T-helper 1 cell treated with Interleukin-12 subunit alpha and Interleukin-12 subunit beta and Interleukin-4 antibody, amounts not matched to agents 30 μg/mL and 1 μg/mL, for 36 hours (primary cell): ENCODE measurements at regions not wholly inside any gene's neighbourhood (a gene's known extent, or its start where the extent isn't known, plus 50 kb on each side); places are given as distances from the start of the nearest gene placed in this dataset.

Experiments used
- H3K27ac Mint-ChIP-seq: one replicate; pipeline ENCODE4 v1.8.0; 2021; ENCODE audit warnings: mild to moderate bottlenecking, mixed read lengths
- H3K27me3 Mint-ChIP-seq: one replicate; pipeline ENCODE4 v1.8.0; 2021; ENCODE audit warnings: low read depth, mixed read lengths
- H3K36me3 Mint-ChIP-seq: one replicate; pipeline ENCODE4 v1.8.0; 2021; ENCODE audit warnings: low read depth, mixed read lengths
- H3K4me1 Mint-ChIP-seq: one replicate; pipeline ENCODE4 v1.8.0; 2021; ENCODE audit warnings: low read depth, mixed read lengths
- H3K4me3 Mint-ChIP-seq: one replicate; pipeline ENCODE4 v1.8.0; 2021; ENCODE audit warnings: mild to moderate bottlenecking, moderate library complexity, mixed read lengths
- H3K9me3 Mint-ChIP-seq: one replicate; pipeline ENCODE4 v1.8.0; 2021; ENCODE audit warnings: mixed read lengths

DNA sequence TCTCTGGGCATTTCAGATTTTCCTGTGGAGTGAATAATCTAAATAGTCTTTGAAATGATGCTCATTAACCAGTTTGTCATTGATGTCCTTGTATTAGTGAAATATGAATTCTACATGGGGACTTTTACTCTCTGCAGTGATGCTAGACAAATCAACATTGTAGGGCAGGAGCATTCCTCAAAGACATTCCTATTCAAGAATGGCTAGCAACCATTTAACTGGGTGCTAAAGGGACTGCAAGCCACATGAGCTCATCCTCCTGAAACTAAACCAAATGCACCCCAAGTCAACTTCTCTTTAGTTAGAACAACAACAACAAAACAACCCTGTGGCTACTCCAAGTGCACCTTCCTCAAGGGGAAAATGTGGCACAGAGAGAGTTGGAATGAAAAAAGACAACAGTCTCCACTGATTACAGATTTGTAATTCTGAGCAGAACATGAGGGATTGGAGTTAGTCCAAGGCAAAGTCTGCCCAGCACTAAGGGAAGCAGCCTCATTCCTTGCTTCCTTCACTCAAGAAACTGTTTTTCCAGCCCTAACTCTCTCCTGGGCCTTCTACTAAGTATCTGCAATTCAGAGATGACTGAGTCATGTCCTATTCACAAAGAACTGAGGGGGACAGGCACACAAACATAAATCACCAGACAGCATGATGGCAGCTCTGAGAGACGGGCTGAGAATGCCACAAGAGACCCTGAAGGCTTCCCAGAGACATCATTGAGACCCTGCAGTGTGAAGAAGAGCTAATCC, 82.0 kb upstream of the WWC1 start:
- Mint-ChIP-seq H3K27me3 (no peaks in the 10 kb centered on the region), H3K4me1 (no peaks in the 10 kb centered on the region), H3K27ac (no peak overlapping the region), H3K4me3 (no peak overlapping the region), H3K36me3 (no peaks in the 10 kb centered on the region), H3K9me3 (no peaks in the 10 kb centered on the region)

DNA sequence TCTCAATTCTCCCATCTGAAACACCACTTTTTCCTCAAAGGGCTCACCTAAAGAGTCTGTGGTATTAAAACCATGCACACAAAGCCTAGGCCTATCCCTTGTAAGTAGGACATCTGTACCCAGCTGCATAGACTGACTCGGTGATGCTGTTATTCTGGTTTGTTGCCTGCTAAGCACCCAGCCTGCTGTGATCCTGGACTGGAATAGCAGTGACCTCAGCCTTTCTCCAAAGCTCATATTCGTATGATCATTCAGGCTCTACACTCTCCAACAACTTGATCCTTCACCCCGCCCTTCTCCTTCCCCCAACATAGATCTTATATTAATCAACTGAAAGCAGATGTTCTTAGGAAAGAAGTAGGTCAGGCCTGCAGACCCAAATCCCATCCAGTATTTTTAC, 81.4 kb upstream of the WWC1 start:
- H3K36me3 Mint-ChIP-seq, result no peaks in the 10 kb centered on the region
- H3K27ac Mint-ChIP-seq, result no peak overlapping the region
- no peaks in the 10 kb centered on the region for H3K9me3 Mint-ChIP-seq
- no peak overlapping the region for H3K4me3 Mint-ChIP-seq
- H3K4me1 Mint-ChIP-seq, result no peaks in the 10 kb centered on the region
- H3K27me3 Mint-ChIP-seq, result no peaks in the 10 kb centered on the region

DNA sequence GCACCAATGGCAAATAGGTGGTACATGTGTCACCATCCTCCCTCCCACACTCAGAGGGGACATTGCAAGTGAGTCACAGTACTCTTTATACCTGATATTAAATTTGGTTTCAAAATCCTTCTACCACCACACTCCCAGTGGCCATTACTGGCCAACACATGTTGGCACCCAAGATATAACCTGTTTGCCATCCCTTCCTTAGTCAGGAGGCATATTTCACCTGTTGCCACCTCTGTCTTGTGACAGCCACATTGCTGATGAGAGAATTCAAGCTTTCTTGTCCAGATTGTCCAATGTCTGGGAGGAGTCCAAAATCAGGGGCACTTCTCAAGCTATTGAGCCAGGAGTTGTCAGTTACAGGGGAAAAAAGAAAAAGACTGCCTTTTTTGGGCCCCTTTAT, 80.2 kb upstream of the WWC1 start:
- Mint-ChIP-seq H3K4me3 (no peak overlapping the region), H3K27ac (no peak overlapping the region), H3K9me3 (no peaks in the 10 kb centered on the region), H3K27me3 (no peaks in the 10 kb centered on the region), H3K36me3 (no peaks in the 10 kb centered on the region), H3K4me1 (no peaks in the 10 kb centered on the region)

- no peaks in the 10 kb centered on the region for H3K27me3 Mint-ChIP-seq
- no peaks in the 10 kb centered on the region for H3K36me3 Mint-ChIP-seq
- no peak overlapping the region for H3K27ac Mint-ChIP-seq
- H3K4me1 Mint-ChIP-seq, result no peaks in the 10 kb centered on the region
- no peak overlapping the region for H3K4me3 Mint-ChIP-seq
- H3K9me3 Mint-ChIP-seq, result no peaks in the 10 kb centered on the region
Measured at GRCh38 chr5:168211936-168212335, 79.5 kb upstream of the WWC1 start.

DNA sequence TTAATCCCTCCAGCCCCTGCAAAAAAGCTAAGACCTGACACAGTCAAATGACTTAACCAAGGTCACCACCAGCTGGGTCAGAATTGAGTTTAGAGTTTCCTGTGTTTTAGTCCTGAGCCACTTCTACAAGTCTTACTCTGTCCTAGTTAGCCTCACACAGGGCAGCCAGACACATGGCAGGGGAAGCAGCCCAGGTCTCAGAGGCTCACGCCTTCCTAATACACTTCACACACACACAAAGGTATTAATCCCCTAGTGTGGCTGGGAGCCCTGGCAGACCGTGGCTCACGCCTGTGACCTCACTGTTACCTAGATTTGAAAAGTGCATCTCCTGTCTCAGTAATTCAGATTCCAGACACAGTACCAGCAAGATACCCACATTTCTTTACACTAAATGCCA, 77.4 kb upstream of the WWC1 start:
- Mint-ChIP-seq H3K9me3 (no peaks in the 10 kb centered on the region), H3K27me3 (no peaks in the 10 kb centered on the region), H3K27ac (no peak overlapping the region), H3K4me3 (no peak overlapping the region), H3K36me3 (no peaks in the 10 kb centered on the region), H3K4me1 (no peaks in the 10 kb centered on the region)

DNA sequence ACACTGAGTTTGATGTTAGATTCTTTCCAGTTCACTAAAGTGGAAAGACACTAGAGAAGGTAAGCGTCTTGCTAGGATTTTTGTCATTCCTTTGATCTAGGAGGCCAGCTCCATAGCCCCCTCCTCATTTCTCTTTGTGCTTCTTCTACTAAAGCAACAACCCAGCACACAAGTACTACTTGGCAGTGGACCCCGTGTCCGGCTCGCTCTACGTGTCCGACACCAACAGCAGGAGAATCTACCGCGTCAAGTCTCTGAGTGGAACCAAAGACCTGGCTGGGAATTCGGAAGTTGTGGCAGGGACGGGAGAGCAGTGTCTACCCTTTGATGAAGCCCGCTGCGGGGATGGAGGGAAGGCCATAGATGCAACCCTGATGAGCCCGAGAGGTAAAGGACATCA, 76.6 kb upstream of the WWC1 start:
- no peaks in the 10 kb centered on the region for H3K27me3 Mint-ChIP-seq
- H3K9me3 Mint-ChIP-seq, result no peaks in the 10 kb centered on the region
- H3K36me3 Mint-ChIP-seq, result no peaks in the 10 kb centered on the region
- H3K4me1 Mint-ChIP-seq, result peaks cover 2% of the 10 kb centered on the region
- no peak overlapping the region for H3K4me3 Mint-ChIP-seq
- no peak overlapping the region for H3K27ac Mint-ChIP-seq

GRCh38 chr5:168215646-168216045, 75.8 kb upstream of the WWC1 start:
- no peak overlapping the region for H3K4me3 Mint-ChIP-seq
- H3K9me3 Mint-ChIP-seq, result no peaks in the 10 kb centered on the region
- no peak overlapping the region for H3K27ac Mint-ChIP-seq
- peaks cover 2% of the 10 kb centered on the region for H3K4me1 Mint-ChIP-seq
- H3K27me3 Mint-ChIP-seq, result no peaks in the 10 kb centered on the region
- H3K36me3 Mint-ChIP-seq, result no peaks in the 10 kb centered on the region

DNA sequence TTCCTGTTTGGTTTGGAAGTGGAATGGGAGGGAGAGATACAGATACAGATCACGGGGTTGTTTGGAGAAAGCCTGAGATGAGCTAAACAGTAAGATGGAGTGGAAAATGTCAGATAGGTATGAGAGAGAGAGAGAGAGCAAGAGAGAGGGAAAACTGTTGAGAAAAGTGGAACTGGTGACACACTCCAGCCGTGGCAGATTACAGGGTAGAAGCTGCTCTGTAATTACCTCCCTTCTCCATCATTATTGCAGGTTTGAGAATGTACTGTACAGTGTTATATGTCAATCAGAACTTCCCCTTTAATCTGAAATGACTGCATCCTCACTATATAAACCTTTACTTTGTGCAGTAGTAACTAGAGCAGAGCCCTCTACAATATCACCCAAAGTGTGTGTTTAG, 74.5 kb upstream of the WWC1 start:
- Mint-ChIP-seq H3K36me3 (no peaks in the 10 kb centered on the region), H3K27ac (no peak overlapping the region), H3K4me1 (peaks cover 2% of the 10 kb centered on the region), H3K9me3 (no peaks in the 10 kb centered on the region), H3K4me3 (no peak overlapping the region), H3K27me3 (no peaks in the 10 kb centered on the region)

DNA sequence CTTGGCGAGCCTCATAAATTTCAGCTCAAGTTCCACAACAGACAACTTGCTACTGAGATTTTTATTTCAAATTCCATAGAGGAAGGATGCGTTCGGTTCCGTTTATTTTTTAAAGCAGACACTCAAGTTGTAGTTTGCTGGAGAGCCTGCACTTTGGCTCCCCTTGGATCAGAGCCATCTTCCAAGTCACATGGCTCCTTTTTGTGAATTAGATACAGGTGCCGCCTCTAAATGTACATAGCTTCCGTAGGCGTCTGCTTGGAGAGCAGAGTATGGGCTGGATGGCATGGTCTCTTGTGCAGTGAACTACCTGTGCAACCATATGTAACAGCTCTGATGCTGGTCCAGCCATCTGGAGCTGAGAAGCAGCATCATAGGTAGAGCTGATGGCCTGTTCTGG, 73.9 kb upstream of the WWC1 start:
- Mint-ChIP-seq H3K4me1 (peaks cover 2% of the 10 kb centered on the region), H3K27ac (no peak overlapping the region), H3K27me3 (no peaks in the 10 kb centered on the region), H3K9me3 (no peaks in the 10 kb centered on the region), H3K4me3 (no peak overlapping the region), H3K36me3 (no peaks in the 10 kb centered on the region)

DNA sequence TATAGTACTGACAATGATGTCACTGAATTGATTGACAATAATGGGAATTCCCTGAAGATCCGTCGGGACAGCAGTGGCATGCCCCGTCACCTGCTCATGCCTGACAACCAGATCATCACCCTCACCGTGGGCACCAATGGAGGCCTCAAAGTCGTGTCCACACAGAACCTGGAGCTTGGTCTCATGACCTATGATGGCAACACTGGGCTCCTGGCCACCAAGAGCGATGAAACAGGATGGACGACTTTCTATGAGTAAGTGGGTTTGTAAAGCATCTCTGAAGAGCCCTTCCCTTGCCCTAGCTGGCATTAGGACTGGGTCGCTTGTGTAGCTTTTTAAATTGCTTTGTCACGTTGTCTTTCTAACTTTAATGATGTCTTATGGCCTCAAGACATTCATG, 72.7 kb upstream of the WWC1 start:
- Mint-ChIP-seq H3K4me1 (peaks cover 2% of the 10 kb centered on the region), H3K4me3 (no peak overlapping the region), H3K27ac (no peak overlapping the region), H3K27me3 (peaks cover under 1% of the 10 kb centered on the region), H3K36me3 (no peaks in the 10 kb centered on the region), H3K9me3 (no peaks in the 10 kb centered on the region)

GRCh38 chr5:168219515-168220410, 71.7 kb upstream of the WWC1 start:
- no peaks in the 10 kb centered on the region for H3K36me3 Mint-ChIP-seq
- H3K27me3 Mint-ChIP-seq, result peaks cover 8% of the 10 kb centered on the region
- H3K4me3 Mint-ChIP-seq, result no peak overlapping the region
- H3K4me1 Mint-ChIP-seq, result peaks cover 2% of the 10 kb centered on the region
- H3K27ac Mint-ChIP-seq, result no peak overlapping the region
- no peaks in the 10 kb centered on the region for H3K9me3 Mint-ChIP-seq

GRCh38 chr5:168224085-168224484, 67.4 kb upstream of the WWC1 start:
- Mint-ChIP-seq H3K27ac (no peak overlapping the region), H3K36me3 (no peaks in the 10 kb centered on the region), H3K4me3 (no peak overlapping the region), H3K4me1 (peaks cover 9% of the 10 kb centered on the region), H3K9me3 (peaks cover 3% of the 10 kb centered on the region), H3K27me3 (peaks cover 26% of the 10 kb centered on the region)

GRCh38 chr5:168226012-168226411, 65.4 kb upstream of the WWC1 start:
- no peaks in the 10 kb centered on the region for H3K36me3 Mint-ChIP-seq
- peaks cover 39% of the 10 kb centered on the region for H3K27me3 Mint-ChIP-seq
- peaks cover 3% of the 10 kb centered on the region for H3K9me3 Mint-ChIP-seq
- H3K4me1 Mint-ChIP-seq, result peaks cover 8% of the 10 kb centered on the region
- no peak overlapping the region for H3K4me3 Mint-ChIP-seq
- H3K27ac Mint-ChIP-seq, result no peak overlapping the region

DNA sequence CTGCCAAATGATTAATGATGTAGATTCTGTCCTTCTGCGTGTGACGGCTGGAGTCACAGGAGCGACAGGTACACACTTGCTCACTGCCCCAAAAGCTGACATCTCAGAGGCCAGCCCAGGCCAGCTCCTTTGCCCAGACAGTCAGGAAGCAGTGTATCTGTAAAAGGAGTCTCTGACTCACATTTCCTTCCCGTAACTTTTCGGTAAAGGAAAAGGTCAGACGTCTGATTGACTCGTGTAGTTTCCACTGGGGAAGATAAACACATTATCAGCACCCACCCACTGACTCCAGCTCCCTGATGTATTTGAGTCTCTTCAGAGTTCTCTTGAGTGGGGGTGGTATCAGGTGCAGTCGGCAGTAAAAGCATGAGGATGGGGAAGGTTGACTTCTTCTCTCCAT, 64.4 kb upstream of the WWC1 start:
- no peaks in the 10 kb centered on the region for H3K36me3 Mint-ChIP-seq
- H3K27me3 Mint-ChIP-seq, result peaks cover 45% of the 10 kb centered on the region
- no peak overlapping the region for H3K27ac Mint-ChIP-seq
- peaks cover 6% of the 10 kb centered on the region for H3K9me3 Mint-ChIP-seq
- no peak overlapping the region for H3K4me3 Mint-ChIP-seq
- peaks cover 8% of the 10 kb centered on the region for H3K4me1 Mint-ChIP-seq

GRCh38 chr5:168227973-168228615, 63.4 kb upstream of the WWC1 start:
- no peak overlapping the region for H3K4me3 Mint-ChIP-seq

More at GRCh38 chr5:168227973-168228615, 63.4 kb upstream of the WWC1 start:
- Mint-ChIP-seq H3K27me3 (peaks cover 47% of the 10 kb centered on the region), H3K36me3 (no peaks in the 10 kb centered on the region), H3K27ac (no peak overlapping the region), H3K4me1 (peaks cover 8% of the 10 kb centered on the region), H3K9me3 (peaks cover 7% of the 10 kb centered on the region)
